GM12878 (cell line): ENCODE measurements at regions not wholly inside any gene's neighbourhood (a gene's known extent, or its start where the extent isn't known, plus 50 kb on each side); places are given as distances from the start of the nearest gene placed in this dataset.

Experiments used
- ATAC-seq: fragments of 200-7000 bp; cut with Tn5 transposase; 3 replicates; pipeline ENCODE4 v1.9.1; 2020; ENCODE audit warnings: mild to moderate bottlenecking, moderate library complexity
- BruUV-seq: library from RNA; stranded (reverse); fragments of 400-500 nt; replicated peaks from 2 replicates; lab custom pipeline; 2021; lab: Mats Ljungman, UMichigan
- CTCF ChIA-PET: fragments of 300-600 bp; sonication (Branson Sonifier 250); formaldehyde crosslinking; extraction: SDS; loops from one replicate; lab custom pipeline; 2021; ENCODE audit warnings: inconsistent platforms; lab: Yijun Ruan, JAX
- POLR2A ChIA-PET: fragments of 350-600 bp; formaldehyde crosslinking; extraction: SDS; loops from one replicate; lab custom pipeline; 2021; ENCODE audit warnings: inconsistent platforms; lab: Charles Lee
- RAD21 ChIA-PET: fragments of 300-600 bp; sonication (Branson Sonifier 250); formaldehyde crosslinking; loops from one replicate; lab custom pipeline; 2023; ENCODE audit warnings: antibody characterized with exemption; ENCODE audit not compliant: unreplicated experiment; lab: Charles Lee
- SMC1A ChIA-PET: fragments of 300-600 bp; sonication (Branson Sonifier 250); formaldehyde crosslinking; loops from one replicate; lab custom pipeline; 2023; ENCODE audit not compliant: unreplicated experiment, uncharacterized antibody; lab: Charles Lee
- DNase-seq: peaks from one replicate; pipeline ENCODE4 v3.0.0-alpha.2; 2011; ENCODE audit warnings: low read depth, low spot score
- FAIRE-seq: peaks from 3 replicates; lab custom pipeline; 2011; peaks lifted over from hg19 to GRCh38; lab: Jason Lieb, UNC
- H2AFZ ChIP-seq: 2 replicates; pipeline ENCODE4 v1.6.0; 2011; ENCODE audit warnings: low read depth, low read length, control low read depth; ENCODE audit not compliant: control insufficient read depth
- H3K27ac ChIP-seq: 2 replicates; pipeline ENCODE4 v1.5.1; 2011; ENCODE audit warnings: control low read depth; ENCODE audit not compliant: control insufficient read depth, insufficient read depth
- H3K27me3 ChIP-seq, 2 experiments: replicated peaks in 1 of 2; 2 replicates each; pipeline versions ENCODE4 v1.6.0 to v1.6.1; 2011; ENCODE audit warnings: low read length in 1 of 2; ENCODE audit not compliant: control insufficient read depth in 2 of 2, insufficient read depth in 2 of 2
- H3K36me3 ChIP-seq, 2 experiments: 2 replicates each; pipeline ENCODE4 v1.5.1; 2011; ENCODE audit warnings: low read length in 1 of 2; ENCODE audit not compliant: control insufficient read depth in 2 of 2, insufficient read depth in 2 of 2
- H3K4me1 ChIP-seq: 2 replicates; pipeline ENCODE4 v1.6.1; 2011; ENCODE audit warnings: mild to moderate bottlenecking, low read length, moderate library complexity, mixed read lengths; ENCODE audit not compliant: control insufficient read depth, insufficient read depth
- H3K4me2 ChIP-seq: 2 replicates; pipeline ENCODE4 v1.6.0; 2011; ENCODE audit warnings: control low read depth; ENCODE audit not compliant: control insufficient read depth, insufficient read depth
- H3K4me3 ChIP-seq: fragments of 200-600 bp; sonication (generic); 2 replicates; pipeline ENCODE4 v1.5.1; 2016
- H3K79me2 ChIP-seq: 2 replicates; pipeline ENCODE4 v1.6.0; 2011; ENCODE audit warnings: low read length; ENCODE audit not compliant: control insufficient read depth, insufficient read depth
- H3K9ac ChIP-seq: 2 replicates; pipeline ENCODE4 v1.8.0; 2011; ENCODE audit warnings: low read length, control low read depth, mixed read lengths; ENCODE audit not compliant: control insufficient read depth, insufficient read depth
- H3K9me3 ChIP-seq: replicated peaks from 3 replicates; pipeline ENCODE4 v1.5.1; 2011; ENCODE audit warnings: mild to moderate bottlenecking, low read length; ENCODE audit not compliant: control insufficient read depth, insufficient read depth
- H4K20me1 ChIP-seq: 2 replicates; pipeline ENCODE4 v1.6.0; 2011; ENCODE audit not compliant: control insufficient read depth, insufficient read depth
- ATF7 ChIP-seq: fragments of 450-650 bp; IDR thresholded peaks from 2 replicates; pipeline ENCODE4 v1.6.1; 2016; ENCODE audit warnings: low read depth, mild to moderate bottlenecking
- FOXK2 ChIP-seq: fragments of 450-650 bp; IDR thresholded peaks from 2 replicates; pipeline ENCODE4 v1.6.1; 2017; ENCODE audit warnings: mild to moderate bottlenecking, moderate library complexity
- HCFC1 ChIP-seq: fragments of 150-350 bp; IDR thresholded peaks from 2 replicates; pipeline ENCODE4 v1.6.1; 2014; ENCODE audit warnings: low read length
- HDAC6 ChIP-seq: fragments of 200-600 bp; sonication (generic); IDR thresholded peaks from one replicate; pipeline ENCODE4 v1.8.0; 2017; ENCODE audit warnings: antibody characterized with exemption; ENCODE audit not compliant: unreplicated experiment
- JUND ChIP-seq: IDR thresholded peaks from 2 replicates; pipeline ENCODE4 v1.6.1; 2012; ENCODE audit warnings: low read depth, mild to moderate bottlenecking, low read length, improper control_type of control experiment, moderate library complexity
- POU2F2 ChIP-seq: IDR thresholded peaks from 3 replicates; pipeline ENCODE4 v1.6.1; 2011; ENCODE audit warnings: low read depth, mild to moderate bottlenecking, low read length, borderline replicate concordance
- SIX5 ChIP-seq: IDR thresholded peaks from 2 replicates; pipeline ENCODE4 v1.6.1; 2011; ENCODE audit warnings: mild to moderate bottlenecking, low read depth, low read length, moderate library complexity; ENCODE audit not compliant: severe bottlenecking
- SMAD5 ChIP-seq: IDR thresholded peaks from 2 replicates; pipeline ENCODE4 v1.6.1; 2016; ENCODE audit warnings: antibody characterized with exemption, low read depth
- SMARCA5 ChIP-seq: fragments of 450-650 bp; IDR thresholded peaks from 2 replicates; pipeline ENCODE4 v1.6.1; 2017; ENCODE audit warnings: mild to moderate bottlenecking
- SPI1 ChIP-seq: IDR thresholded peaks from 2 replicates; pipeline ENCODE4 v1.6.1; 2011; ENCODE audit warnings: low read depth, mild to moderate bottlenecking, low read length, moderate library complexity, borderline replicate concordance; ENCODE audit not compliant: insufficient read depth
- WRNIP1 ChIP-seq: IDR thresholded peaks from 2 replicates; pipeline ENCODE4 v1.6.1; 2011; ENCODE audit warnings: low read depth, low read length, improper control_type of control experiment, borderline replicate concordance
- WGBS: methylation state at CpG from one replicate; pipeline ENCODE4 v1.1.6; 2016; ENCODE audit warnings: low lambda C conversion rate; ENCODE audit not compliant: insufficient replicate concordance, insufficient coverage; ENCODE audit errors: missing lambda C conversion rate; 5-methylcytosine and 5-hydroxymethylcytosine counted together
- in situ Hi-C: fragments of 300-500 bp; cut with MboI; formaldehyde crosslinking; loops from 9 replicates; pipeline ENCODE4 v1.14.3; 2018; ENCODE audit warnings: mixed read lengths
- intact Hi-C: fragments of 100-400 bp; cut with micrococcal nuclease; formaldehyde crosslinking; loops from one replicate; pipeline ENCODE4 v1.14.2; 2022; ENCODE audit not compliant: unreplicated experiment
- TF ChIP-seq, protein P1 (sequence below): fragments of 450-650 bp; formaldehyde crosslinking; IDR thresholded peaks from 2 replicates; pipeline ENCODE4 v1.5.0; 2022; ENCODE audit warnings: mild to moderate bottlenecking, missing genetic modification characterization
- TF ChIP-seq, protein P2 (sequence below): fragments of 450-650 bp; formaldehyde crosslinking; IDR thresholded peaks from 2 replicates; pipeline ENCODE4 v1.4.0; 2020; ENCODE audit warnings: mild to moderate bottlenecking, moderate library complexity

DNA sequence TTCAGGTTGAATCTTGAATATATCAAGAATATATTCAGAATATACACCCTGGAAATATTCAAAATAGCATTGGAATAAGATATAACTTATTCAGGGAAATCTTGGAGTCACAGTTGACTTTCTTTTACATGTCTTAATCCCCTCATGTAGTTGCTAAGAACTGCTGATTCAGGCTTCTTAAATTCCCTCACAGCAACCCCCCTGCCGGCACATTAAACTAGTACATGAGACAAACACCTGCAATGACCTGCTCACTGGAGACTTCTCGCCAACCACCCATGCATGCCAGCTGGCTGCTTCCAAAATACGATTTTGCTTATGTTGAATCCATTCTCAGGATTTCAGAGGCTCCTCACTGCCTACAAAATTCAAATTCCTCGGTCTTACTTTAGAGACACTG lies 997.1 kb downstream of the EFNB2 start:
- Histone ChIP-seq H3K27ac (no peak overlapping the region), H2AFZ (no peak overlapping the region), H3K79me2 (no peaks in the 10 kb centered on the region), H4K20me1 (no peaks in the 10 kb centered on the region), H3K4me3 (no peak overlapping the region), H3K27me3 (no peaks in the 10 kb centered on the region), H3K9me3 (no peaks in the 10 kb centered on the region; the same call in 2 of the 3 replicates), H3K9ac (no peak overlapping the region), H3K36me3 (no peaks in the 10 kb centered on the region), H3K4me1 (no peaks in the 10 kb centered on the region), H3K4me2 (no peak overlapping the region)
- ChIA-PET SMC1A (no interaction called here), RAD21 (no interaction called here), POLR2A (no interaction called here), CTCF (no interaction called here)
- BruUV-seq, result no TSS peak
- intact Hi-C loops (no loop called here), in situ Hi-C loops (no loop called here)
- ATAC-seq (no peak), FAIRE-seq (no peak), DNase-seq (no peak)
- TF ChIP-seq SPI1 (no peak), SMAD5 (no peak), JUND (no peak), HCFC1 (no peak), HDAC6 (no peak), WRNIP1 (no peak), FOXK2 (no peak), POU2F2 (no peak), SMARCA5 (no peak), SIX5 (no peak), ATF7 (no peak)
- TF ChIP-seq, protein P1, sequence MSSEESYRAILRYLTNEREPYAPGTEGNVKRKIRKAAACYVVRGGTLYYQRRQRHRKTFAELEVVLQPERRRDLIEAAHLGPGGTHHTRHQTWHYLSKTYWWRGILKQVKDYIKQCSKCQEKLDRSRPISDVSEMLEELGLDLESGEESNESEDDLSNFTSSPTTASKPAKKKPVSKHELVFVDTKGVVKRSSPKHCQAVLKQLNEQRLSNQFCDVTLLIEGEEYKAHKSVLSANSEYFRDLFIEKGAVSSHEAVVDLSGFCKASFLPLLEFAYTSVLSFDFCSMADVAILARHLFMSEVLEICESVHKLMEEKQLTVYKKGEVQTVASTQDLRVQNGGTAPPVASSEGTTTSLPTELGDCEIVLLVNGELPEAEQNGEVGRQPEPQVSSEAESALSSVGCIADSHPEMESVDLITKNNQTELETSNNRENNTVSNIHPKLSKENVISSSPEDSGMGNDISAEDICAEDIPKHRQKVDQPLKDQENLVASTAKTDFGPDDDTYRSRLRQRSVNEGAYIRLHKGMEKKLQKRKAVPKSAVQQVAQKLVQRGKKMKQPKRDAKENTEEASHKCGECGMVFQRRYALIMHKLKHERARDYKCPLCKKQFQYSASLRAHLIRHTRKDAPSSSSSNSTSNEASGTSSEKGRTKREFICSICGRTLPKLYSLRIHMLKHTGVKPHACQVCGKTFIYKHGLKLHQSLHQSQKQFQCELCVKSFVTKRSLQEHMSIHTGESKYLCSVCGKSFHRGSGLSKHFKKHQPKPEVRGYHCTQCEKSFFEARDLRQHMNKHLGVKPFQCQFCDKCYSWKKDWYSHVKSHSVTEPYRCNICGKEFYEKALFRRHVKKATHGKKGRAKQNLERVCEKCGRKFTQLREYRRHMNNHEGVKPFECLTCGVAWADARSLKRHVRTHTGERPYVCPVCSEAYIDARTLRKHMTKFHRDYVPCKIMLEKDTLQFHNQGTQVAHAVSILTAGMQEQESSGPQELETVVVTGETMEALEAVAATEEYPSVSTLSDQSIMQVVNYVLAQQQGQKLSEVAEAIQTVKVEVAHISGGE (CRISPR knock-in tag), result no peak
- TF ChIP-seq, protein P2, sequence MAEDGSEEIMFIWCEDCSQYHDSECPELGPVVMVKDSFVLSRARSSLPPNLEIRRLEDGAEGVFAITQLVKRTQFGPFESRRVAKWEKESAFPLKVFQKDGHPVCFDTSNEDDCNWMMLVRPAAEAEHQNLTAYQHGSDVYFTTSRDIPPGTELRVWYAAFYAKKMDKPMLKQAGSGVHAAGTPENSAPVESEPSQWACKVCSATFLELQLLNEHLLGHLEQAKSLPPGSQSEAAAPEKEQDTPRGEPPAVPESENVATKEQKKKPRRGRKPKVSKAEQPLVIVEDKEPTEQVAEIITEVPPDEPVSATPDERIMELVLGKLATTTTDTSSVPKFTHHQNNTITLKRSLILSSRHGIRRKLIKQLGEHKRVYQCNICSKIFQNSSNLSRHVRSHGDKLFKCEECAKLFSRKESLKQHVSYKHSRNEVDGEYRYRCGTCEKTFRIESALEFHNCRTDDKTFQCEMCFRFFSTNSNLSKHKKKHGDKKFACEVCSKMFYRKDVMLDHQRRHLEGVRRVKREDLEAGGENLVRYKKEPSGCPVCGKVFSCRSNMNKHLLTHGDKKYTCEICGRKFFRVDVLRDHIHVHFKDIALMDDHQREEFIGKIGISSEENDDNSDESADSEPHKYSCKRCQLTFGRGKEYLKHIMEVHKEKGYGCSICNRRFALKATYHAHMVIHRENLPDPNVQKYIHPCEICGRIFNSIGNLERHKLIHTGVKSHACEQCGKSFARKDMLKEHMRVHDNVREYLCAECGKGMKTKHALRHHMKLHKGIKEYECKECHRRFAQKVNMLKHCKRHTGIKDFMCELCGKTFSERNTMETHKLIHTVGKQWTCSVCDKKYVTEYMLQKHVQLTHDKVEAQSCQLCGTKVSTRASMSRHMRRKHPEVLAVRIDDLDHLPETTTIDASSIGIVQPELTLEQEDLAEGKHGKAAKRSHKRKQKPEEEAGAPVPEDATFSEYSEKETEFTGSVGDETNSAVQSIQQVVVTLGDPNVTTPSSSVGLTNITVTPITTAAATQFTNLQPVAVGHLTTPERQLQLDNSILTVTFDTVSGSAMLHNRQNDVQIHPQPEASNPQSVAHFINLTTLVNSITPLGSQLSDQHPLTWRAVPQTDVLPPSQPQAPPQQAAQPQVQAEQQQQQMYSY (CRISPR knock-in tag), result no peak
- WGBS, result 13% methylated on average over 4 of the region's 4 CpGs
